Head of caudate nucleus (tissue), 42 donors: ENCODE measurements at regions not wholly inside any gene's neighbourhood (a gene's known extent, or its start where the extent isn't known, plus 50 kb on each side); places are given as distances from the start of the nearest gene placed in this dataset.

ENCODE experiments used
- DNase-seq, 42 donors: peaks; one replicate each; pipeline versions ENCODE4 v3.0.0 to v3.0.0-alpha.2; 2020 to 2021; ENCODE audit warnings: mixed read lengths in 7 of 42
- intact Hi-C: fragments of 100-400 bp; cut with DNase I; formaldehyde crosslinking; loops from one replicate; pipeline ENCODE4 v1.15.0; 2022

DNA sequence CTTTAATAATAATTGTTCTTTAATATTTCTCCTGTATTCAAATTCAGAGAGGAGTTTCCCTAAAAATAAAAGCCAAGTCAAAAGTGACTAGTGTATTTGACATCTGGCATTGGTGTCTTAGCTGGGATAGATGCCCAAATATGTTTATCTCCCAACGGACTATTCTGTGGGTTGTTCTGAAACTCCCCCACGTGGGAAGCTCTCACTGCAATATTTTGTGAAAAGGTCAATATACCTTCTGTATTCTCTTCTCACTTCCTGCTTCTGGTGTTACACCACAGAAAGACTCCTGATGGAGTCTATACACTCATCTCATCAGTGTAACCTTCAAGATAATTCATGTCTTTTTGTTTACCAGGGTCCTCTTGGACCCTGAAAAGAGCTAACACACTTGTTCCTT lies 2052.8 kb upstream of the TENM3 start:
- DNase-seq, result no peak
- intact Hi-C loops, result no loop called here

DNA sequence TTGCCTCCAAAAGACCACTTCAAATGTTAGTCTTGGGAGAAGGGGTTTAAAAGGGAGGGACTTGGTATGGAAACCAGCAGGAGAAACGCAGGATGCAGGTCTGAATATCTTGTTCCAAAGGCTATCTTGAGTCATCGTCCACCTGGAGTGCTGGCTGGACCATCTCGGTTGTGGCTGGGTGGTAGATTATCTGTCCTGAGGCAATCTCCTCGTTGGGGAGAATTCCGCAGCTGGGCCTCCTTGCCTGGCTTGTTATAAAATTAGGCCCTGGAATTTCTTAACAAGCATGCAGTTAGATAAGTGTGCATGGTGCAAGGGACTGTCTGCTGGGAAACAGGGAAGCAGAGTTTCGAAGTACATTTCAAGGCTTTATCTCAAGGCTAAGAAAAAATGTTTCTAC lies 2045.7 kb upstream of the TENM3 start:
- DNase-seq, result no peak
- intact Hi-C loops, result no loop called here

DNA sequence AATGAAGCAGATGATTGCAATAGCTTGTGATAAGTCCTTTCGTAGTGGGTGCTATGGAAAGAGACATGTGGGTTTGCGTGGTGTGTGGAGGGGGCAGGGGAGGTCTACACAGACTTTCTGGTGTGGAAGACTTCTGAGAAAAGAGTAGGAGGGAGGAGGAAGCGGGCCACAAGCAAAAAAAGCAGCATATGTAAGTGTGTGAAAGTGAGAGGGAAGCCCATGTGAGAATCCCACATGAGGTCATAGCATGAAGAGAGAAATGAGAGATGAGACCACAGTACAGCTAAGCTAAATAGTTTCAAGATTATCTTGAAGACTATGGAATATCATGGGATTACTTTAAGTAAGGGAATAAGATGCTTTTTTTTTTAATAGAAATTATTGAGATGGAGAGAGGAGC lies 2039.9 kb upstream of the TENM3 start:
- no peak for DNase-seq
- intact Hi-C loops, result no loop called here

DNA sequence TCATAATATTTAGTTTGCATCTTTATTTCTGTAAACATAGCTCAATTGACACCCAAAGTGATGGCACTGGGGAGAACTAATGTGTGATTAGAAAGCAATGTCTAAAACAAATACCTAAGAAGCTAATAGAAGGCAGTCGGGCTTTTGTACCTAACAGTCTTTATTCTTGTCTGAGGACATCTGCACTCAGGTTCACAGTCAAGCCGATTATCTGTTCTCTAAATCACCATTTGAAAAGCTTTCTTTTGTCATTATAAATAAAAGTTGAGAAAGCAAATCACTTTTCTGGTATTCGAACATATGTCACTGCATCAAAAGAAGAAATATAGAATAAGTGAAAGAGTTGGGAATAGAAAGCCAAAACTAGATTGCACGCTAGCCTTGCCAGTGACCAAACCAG lies 2037.9 kb upstream of the TENM3 start:
- intact Hi-C loops, result no loop called here
- DNase-seq, result no peak

DNA sequence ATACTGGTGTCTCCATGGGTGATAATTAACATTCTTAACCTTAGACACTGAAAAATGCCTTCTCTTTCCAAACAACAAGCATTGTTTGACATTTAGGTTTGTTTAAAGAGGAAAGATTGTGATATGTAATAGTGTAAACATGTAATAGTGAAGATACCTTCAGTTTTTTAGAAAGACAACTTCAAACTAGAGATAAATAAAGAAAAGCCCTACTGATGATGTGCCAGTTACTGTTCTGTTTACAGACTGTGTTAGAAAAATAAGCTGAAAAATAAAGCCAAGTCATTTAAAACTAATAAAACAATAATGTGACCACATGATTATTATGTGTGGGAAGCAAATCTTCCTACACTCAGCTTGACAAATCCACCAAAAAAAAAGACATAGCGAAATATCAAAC lies 2035.3 kb upstream of the TENM3 start:
- intact Hi-C loops, result no loop called here
- no peak for DNase-seq

DNA sequence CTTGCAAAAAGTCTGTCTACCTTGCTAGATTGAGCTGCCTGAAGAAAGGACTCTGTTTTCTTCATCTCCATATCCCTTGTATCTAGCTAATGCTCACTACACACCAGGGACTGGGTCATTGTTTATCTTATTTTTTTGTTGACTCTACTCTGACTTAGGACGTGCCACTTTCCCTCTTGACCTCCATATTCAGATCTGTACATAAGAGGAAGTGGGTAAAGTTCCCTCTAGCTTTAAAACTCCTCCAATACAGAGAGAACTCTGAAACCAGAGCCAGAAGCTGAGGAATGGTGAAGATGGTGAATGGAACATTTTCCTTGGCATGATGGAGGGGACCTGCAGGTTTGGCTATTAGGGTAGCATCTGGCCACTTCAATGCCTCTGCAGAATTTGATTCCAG lies 2026.1 kb upstream of the TENM3 start:
- intact Hi-C loops, result no loop called here
- no peak for DNase-seq

DNA sequence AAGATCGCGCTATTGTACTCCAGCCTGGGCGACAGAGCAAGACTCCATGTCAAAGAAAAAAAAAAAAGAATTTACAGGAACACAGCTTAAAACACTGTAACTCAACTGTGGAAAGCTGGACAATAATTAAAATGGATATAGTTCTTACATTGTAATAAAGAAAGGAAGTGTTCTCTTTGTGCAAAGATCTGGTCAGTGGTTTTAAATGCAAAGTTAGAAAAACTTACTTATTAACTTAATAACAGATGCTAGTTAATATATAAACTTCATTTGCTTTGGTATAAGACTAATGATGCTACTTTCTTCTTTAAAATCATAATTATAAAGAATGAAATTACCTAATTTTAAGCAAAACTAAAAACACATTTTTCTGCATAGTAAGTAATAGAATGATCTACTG lies 2024.1 kb upstream of the TENM3 start:
- no peak for DNase-seq
- intact Hi-C loops, result no loop called here

DNA sequence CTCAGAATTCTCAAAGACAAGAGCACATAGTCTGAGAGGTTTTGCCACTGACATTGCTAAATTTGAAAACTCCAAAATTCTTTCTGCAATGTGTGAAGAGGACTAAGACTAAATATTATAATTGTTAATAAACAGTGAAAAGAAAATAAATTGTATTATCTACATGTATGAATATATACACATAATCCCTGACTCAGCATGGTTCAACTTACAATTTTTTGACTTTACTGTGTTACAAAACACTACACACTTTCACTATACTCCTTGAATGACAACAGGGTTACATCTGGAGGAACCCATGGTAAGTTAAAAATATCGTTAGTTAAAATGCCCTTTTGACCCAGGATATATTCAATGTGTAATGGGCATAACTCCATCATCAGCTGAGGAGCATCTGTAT lies 2017.2 kb upstream of the TENM3 start:
- intact Hi-C loops, result no loop called here
- DNase-seq, result no peak

DNA sequence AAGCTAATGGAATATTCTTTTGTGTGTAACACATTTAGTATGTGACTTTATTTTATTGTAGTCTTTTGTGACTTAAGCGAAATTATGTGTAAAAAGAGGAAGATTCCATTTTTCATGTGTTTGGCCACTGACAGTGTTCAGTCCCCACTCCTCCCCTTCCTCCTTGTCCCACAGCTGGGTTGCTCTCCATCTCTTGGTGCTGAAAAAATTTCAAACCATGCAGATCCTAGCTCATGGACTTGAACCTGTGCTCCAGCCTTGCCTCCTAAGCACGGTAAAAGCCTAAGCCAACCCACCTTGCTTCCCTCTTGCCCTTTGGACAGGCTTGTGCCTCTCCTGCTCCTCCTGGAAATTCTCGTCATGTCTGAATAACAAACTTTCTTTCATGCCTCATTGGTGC lies 2008.5 kb upstream of the TENM3 start:
- DNase-seq, result no peak

DNA sequence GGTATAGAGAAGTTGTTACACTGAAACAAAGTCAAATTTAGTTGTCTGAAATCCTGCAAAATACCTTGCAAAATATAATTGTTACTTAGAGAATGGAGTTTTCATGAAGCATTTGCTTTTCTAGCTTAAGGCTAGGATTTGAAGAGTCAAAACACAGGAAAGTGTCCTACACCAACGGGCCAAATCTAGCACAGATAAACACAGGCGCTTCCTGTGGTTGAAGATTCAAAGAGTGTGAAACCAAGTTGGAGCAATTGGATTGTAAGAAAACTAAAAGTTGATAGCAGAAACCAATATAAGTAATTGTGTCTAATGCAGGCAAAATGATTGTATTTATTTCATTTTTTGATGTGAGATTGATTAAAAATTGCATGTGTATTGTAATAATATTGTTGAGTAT lies 2002.5 kb upstream of the TENM3 start:
- intact Hi-C loops, result no loop called here
- no peak for DNase-seq

More for the DNA sequence above, 2008.5 kb upstream of the TENM3 start:
- intact Hi-C loops, result no loop called here

DNA sequence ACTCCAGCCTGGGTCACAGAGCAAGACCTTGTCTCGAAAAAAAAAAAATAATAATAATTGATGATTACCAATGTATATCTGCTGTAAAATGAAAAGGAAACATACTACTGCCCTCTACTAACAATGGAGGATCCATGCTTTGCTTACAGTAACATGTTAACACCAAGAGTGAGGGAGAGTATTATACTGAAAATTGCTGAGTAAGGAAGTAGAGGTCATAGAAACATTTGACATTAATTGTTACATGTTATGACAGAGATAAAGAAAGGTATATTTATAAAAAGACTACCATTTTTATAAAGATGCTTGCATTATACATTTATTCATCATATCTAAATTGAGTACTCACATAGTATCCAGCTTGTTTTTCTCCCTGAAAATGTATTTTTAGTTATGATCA lies 1989.8 kb upstream of the TENM3 start:
- intact Hi-C loops, result no loop called here
- DNase-seq, result no peak

DNA sequence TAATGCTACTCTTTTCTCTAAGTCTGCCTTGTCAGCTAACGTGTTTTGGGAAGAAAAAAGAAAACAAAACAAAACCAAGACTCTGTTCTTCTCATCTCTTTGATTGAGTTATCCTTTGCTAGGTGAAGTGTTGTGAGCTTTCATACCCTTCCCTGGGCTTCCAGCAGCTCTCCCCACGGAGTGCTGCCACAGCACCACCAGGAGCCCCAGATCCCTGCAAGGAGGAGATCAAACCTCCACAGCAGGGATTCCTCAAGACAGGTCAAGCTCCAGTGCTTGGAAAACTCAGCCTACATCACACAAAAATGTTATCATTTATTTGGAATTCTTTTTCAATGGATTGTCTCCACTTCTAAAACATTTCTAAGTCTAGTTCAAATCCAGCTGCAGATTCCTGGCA lies 1981.9 kb upstream of the TENM3 start:
- intact Hi-C loops, result no loop called here
- DNase-seq, result no peak

DNA sequence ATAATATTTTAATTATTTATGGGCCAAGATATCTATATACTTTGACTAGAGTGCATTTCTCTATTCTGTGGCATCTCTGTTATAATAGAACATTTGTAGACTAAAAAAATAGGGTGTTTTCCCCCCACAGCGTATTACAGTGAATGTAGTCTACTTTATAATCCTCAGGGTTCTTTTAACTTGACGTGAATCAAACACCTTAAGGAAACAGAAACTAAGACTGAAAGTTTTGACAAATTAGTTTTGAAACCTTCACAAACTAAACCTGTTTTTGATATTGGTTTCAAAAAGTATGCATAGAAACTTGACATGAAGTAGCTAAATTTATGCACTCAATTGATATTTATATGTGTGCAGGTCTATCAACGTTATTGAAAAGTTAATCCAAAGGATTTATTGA lies 1963.1 kb upstream of the TENM3 start:
- intact Hi-C loops, result no loop called here
- DNase-seq, result no peak

DNA sequence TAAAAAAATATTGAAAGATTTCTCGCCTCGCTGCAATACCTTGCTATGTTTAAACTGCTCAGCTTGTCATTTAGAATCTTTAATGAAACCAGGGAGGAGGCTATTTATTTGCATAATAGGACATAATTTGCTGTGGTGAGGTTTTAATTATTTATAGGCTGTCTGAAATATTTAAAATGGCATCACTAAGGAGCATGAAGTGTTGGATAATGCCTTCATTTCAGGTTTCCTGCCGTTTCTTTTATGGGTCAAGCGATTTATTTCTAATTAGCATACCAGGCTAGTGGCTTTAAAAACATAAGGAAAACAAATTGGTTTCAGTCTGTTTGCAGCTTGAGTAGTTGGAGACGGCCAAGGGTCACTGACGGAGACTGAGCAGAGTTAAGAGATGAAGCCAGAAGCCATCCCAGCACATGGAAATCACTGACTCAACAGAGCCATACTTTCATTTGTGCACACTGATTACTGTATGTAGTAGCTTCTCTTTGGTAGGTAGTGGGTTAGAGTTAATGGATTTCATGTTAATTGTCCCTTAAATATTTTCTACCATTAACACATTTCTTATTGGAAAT lies 1962.4 kb upstream of the TENM3 start:
- intact Hi-C loops, result no loop called here
- DNase-seq, result no peak

DNA sequence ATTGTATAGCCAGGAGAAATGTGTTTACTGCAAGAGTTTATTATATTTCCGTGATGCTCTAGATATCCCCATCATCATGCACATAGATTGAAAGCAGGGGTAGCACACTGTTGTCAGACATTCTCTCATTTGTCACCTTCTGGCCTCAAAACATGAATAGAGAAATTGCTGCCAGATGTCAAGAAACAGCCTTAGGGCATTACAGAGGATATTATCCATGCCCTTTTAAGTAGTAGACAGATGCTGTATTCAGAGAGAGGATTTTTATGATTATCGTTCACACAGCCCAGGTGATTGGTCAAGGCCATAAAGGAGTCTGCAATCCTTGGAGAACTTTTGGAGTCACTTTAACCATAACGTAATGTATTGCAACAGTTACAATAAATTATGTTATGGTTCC lies 1961.5 kb upstream of the TENM3 start:
- intact Hi-C loops, result no loop called here
- DNase-seq, result no peak

DNA sequence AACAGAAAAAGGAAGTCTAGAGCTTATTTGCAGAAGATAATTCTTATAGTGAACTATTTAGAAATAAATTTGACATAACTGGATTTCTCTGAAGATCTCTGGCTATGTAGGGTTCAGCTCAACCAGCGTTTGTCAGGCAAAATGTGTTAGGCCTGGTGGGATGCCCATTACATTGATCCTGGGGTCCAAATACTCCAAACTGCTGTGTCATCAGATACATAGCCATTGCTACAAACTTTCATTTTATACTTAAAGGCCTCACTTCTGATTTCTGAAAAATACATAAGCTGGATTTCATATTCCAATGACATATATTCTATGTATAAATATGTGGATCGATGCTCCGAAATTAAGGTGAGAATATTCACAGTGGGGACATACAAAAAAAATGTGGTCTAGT lies 1958.9 kb upstream of the TENM3 start:
- intact Hi-C loops, result no loop called here
- no peak for DNase-seq

DNA sequence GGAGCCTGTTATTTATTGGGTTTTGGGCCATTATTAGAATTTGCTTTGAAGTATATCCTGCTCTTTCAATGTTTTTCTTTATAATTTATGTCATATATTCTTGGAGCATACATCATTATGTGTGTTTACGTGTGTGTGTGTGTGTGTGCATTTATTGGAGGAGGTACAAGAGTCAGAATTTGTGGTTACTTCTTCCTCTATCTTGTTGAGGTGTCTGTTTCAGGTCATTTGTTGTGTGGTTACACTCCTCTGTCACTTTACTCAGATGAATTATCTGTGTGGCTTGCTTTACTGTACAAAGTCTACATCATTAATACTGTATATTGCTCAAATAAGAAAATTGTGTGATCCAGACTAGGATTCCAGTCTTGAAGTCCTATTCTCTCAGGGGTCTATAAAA lies 1957.4 kb upstream of the TENM3 start:
- intact Hi-C loops, result no loop called here
- DNase-seq, result no peak

DNA sequence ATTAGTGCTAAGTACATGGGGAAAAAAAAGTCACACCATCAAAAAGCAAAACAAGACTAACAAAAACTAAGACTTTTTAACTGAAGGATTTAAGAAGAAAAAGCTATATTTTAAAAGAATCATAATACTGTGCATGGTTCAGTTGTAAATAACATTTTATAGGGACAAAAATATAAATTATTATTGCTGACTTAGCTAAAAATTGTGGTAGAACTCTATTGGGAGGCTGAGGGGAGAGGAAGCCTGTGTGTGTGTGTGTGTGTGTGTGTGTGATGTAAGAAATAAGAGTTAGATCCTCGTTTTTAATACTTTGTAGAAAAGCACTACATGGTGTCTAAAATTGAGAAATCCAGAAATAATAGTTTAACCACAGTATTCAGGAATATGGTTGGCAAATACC lies 1950.9 kb upstream of the TENM3 start:
- no peak for DNase-seq
- intact Hi-C loops, result no loop called here

DNA sequence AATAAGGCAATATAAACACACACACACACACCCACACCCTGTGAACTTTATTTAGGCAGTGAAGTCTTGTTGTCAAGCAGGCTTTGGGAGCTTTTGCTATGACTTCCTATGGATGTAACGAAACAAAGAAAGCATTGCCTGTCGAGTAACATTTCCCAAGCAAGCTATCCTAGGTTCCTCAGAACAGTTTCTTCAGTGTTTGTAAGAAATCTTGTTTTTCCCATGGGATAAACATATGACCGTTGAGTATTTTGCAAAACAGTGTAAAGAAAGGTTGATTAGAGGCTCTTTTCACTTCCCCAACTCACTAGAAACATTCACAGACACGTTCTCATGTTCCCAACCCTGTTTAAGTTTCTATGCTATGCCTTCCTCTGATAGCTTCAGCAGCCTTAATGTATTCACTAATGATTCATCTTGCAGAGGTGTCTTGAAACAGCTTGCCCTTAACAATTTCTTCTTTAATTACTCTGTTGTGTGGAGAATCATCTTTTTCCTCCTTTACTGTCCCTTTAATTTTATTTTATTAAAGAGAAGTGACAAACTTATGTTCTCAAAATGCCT lies 1947.1 kb upstream of the TENM3 start:
- no peak for DNase-seq
- intact Hi-C loops, result no loop called here

DNA sequence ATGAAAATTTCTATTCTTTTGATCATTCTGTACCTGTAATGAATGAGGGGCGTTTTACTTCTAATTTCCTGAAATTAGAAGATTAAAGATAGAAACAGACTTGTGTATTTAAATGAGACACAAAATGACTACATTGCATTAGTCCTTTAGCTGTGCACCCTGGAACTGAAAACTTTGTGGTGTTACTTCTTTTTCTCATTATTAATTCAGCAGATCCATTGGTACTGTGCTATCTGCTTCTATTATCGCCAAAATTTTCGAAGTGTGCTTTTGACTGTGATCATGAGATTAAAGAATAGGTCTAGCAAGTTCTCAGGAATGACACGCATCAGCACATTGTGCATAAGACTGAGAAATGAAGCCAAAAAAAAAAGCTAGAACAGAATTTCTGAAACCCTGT lies 1938.9 kb upstream of the TENM3 start:
- intact Hi-C loops, result no loop called here
- DNase-seq, result no peak

DNA sequence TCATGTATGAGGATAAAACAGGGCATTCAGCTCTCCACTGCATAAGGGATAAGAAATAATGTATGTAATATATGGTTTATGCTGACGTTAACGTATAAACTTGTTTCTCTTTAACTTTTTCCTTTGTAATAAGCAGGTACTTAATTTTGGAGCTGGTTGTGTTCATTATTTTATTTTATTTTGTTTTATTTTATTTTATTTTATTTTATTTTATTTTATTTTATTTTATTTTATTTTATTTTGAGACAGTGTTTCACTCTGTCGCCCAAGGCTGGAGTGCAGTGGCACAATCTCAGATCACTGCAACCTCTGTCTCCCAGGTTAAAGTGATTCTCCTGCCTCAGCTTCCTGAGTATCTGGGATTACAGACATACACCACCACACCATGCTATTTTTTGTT lies 1932.6 kb upstream of the TENM3 start:
- intact Hi-C loops, result no loop called here
- DNase-seq, result no peak

DNA sequence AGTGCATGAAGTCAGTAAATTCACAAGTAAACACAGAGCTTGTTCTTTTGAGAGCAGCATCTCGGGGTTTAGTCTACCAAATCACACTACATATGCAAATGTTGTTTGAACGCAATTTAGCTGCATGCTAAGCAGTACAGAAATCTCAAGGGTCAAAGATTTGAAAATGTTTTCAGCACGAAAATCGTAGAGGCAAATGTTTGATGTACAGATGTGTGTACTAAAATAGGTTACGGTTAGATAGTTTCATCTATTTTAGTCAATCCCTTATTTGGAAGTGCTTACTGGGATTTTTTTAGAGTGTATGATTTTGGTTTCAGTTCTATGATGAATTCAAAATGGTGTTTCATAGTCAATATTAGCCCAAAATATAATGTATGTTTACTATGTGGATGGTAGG lies 1928.2 kb upstream of the TENM3 start:
- no peak for DNase-seq
- intact Hi-C loops, result no loop called here
